Activated CD4-positive, CD25-positive, alpha-beta regulatory T cell treated with anti-CD3 and anti-CD28 coated beads, Interleukin-2, amount 50 U/mL, for 24 hours (primary cell): ENCODE measurements at regions not wholly inside any gene's neighbourhood (a gene's known extent, or its start where the extent isn't known, plus 50 kb on each side); places are given as distances from the start of the nearest gene placed in this dataset.

ENCODE experiments used
- ATAC-seq, 2 donors: fragments of 150-1000 bp; cut with Tn5 transposase; one replicate each; pipeline ENCODE4 v1.10.0; 2021; ENCODE audit warnings: mild to moderate bottlenecking in 1 of 2, moderate library complexity in 1 of 2

GRCh38 chr21:29396951-29397455 lies 98.3 kb downstream of the BACH1 start:
- no peak for ATAC-seq

GRCh38 chr21:29403301-29403700 lies 104.6 kb downstream of the BACH1 start:
- ATAC-seq: no peak

- no peak for ATAC-seq
Measured at GRCh38 chr21:29403922-29404538, 105.3 kb downstream of the BACH1 start.

GRCh38 chr21:29405503-29406122 lies 106.9 kb downstream of the BACH1 start:
- no peak for ATAC-seq

- ATAC-seq: no peak
Measured at GRCh38 chr21:29406385-29406784, 107.7 kb downstream of the BACH1 start.

GRCh38 chr21:29407571-29407970 lies 108.8 kb downstream of the BACH1 start:
- no peak for ATAC-seq

GRCh38 chr21:29413683-29414082 lies 115.0 kb downstream of the BACH1 start:
- ATAC-seq: no peak

GRCh38 chr21:29416268-29416667 lies 117.5 kb downstream of the BACH1 start:
- ATAC-seq: no peak

- no peak for ATAC-seq
Measured at GRCh38 chr21:29418813-29419212, 120.1 kb downstream of the BACH1 start.

GRCh38 chr21:29419422-29419821 lies 120.7 kb downstream of the BACH1 start:
- no peak for ATAC-seq

GRCh38 chr21:29423099-29423870 lies 124.6 kb downstream of the BACH1 start:
- no peak for ATAC-seq

- ATAC-seq: no peak
Measured at GRCh38 chr21:29424728-29425127, 126.0 kb downstream of the BACH1 start.

GRCh38 chr21:29429218-29429617 lies 130.5 kb downstream of the BACH1 start:
- no peak for ATAC-seq

- ATAC-seq: no peak
Measured at GRCh38 chr21:29430030-29430429, 131.3 kb downstream of the BACH1 start.

GRCh38 chr21:29430576-29430975 lies 131.9 kb downstream of the BACH1 start:
- ATAC-seq: no peak

- ATAC-seq: no peak
Measured at GRCh38 chr21:29431178-29431577, 132.5 kb downstream of the BACH1 start.

GRCh38 chr21:29431680-29432079 lies 133.0 kb downstream of the BACH1 start:
- no peak for ATAC-seq

GRCh38 chr21:29433366-29434059 lies 134.8 kb downstream of the BACH1 start:
- ATAC-seq: no peak

GRCh38 chr21:29434081-29434480 lies 135.4 kb downstream of the BACH1 start:
- peak; percentile 83 to 85 for ATAC-seq

- ATAC-seq: peak; percentile 24 to 27
Measured at GRCh38 chr21:29434982-29435381, 136.3 kb downstream of the BACH1 start.

- peak; percentile 58 to 66 for ATAC-seq
Measured at GRCh38 chr21:29436143-29436542, 137.4 kb downstream of the BACH1 start.

- ATAC-seq: no peak
Measured at GRCh38 chr21:29436650-29437049, 137.9 kb downstream of the BACH1 start.

GRCh38 chr21:29441651-29442050 lies 142.9 kb downstream of the BACH1 start:
- ATAC-seq: peak in 1 of 2 donors; percentile 75
